Body of pancreas (tissue), 4 donors: ENCODE measurements at regions not wholly inside any gene's neighbourhood (a gene's known extent, or its start where the extent isn't known, plus 50 kb on each side); places are given as distances from the start of the nearest gene placed in this dataset.

ENCODE experiments used
- ATAC-seq: fragments of 150-250 bp; one replicate; pipeline ENCODE4 v1.9.1; 2016
- DNase-seq, 4 donors: peaks; one replicate each; pipeline ENCODE4 v3.0.0-alpha.2; 2019
- H3K27ac ChIP-seq, 4 donors: fragments of 200-600 bp; sonication (generic); 1 replicate in 3 of 4; 2 replicates in 1 of 4; pipeline versions ENCODE4 v1.5.1 to v1.6.1; 2016 to 2019; ENCODE audit warnings: mild to moderate bottlenecking in 1 of 4, mixed read lengths in 1 of 4, moderate library complexity in 1 of 4
- H3K27me3 ChIP-seq, 2 donors: fragments of 200-600 bp; sonication (generic); one replicate each; pipeline ENCODE4 v1.6.0; 2016; ENCODE audit warnings: mild to moderate bottlenecking in 1 of 2
- H3K36me3 ChIP-seq, 2 donors: fragments of 200-600 bp; sonication (generic); replicated peaks in 1 of 2; 2 replicates each; pipeline ENCODE4 v1.5.1; 2016; ENCODE audit warnings: low read depth in 2 of 2; ENCODE audit not compliant: insufficient read depth in 1 of 2
- H3K4me1 ChIP-seq: fragments of 200-600 bp; sonication (generic); one replicate; pipeline ENCODE4 v1.6.0; 2016
- H3K4me3 ChIP-seq, 2 donors: fragments of 200-600 bp; sonication (generic); 1 replicate in 1 of 2; 2 replicates in 1 of 2; pipeline ENCODE4 v1.5.1; 2016 to 2019
- H3K9me3 ChIP-seq, 3 donors: fragments of 200-600 bp; sonication (generic); 1 replicate in 2 of 3; 2 replicates in 1 of 3; pipeline ENCODE4 v1.5.1; 2016
- POLR2A ChIP-seq, 3 donors: fragments of 450-650 bp; IDR thresholded peaks; one replicate each; pipeline ENCODE4 v1.6.1; 2016; ENCODE audit warnings: antibody characterized with exemption in 3 of 3, mild to moderate bottlenecking in 2 of 3
- WGBS, 2 donors: methylation state at CpG; one replicate each; pipeline ENCODE4 v1.1.5; 2017; 5-methylcytosine and 5-hydroxymethylcytosine counted together
- intact Hi-C: fragments of 100-400 bp; cut with DNase I; formaldehyde crosslinking; loops from one replicate; pipeline ENCODE4 v1.15.1; 2023
- TF ChIP-seq, protein P1 (sequence below), 7 experiments: fragments of 450-650 bp in 4 of 7; fragments of 200-600 bp in 3 of 7; sonication (generic) in 3 of 7; IDR thresholded peaks; one replicate each; pipeline ENCODE4 v1.5.1; 2016 to 2019; ENCODE audit warnings: antibody characterized with exemption in 7 of 7

DNA sequence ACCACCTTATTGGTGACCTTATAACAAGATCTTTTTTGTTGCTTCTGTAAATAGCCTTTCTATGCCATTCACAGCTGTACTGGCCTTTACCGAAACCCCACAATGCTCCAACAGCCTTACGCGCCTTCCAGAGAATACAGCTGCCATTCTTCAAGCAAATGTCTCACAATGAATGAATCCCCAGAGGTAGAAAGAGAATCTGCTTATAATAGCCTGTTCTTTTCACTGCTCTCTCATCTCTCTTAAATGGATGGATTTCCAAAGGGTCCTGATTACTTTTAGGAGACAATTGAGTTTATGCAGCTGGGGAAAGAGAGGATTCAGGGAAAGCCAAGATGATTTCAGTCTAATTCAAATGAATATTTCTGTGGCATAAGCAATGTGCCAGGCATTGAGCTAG, 183.1 kb upstream of the PDE1C start:
- intact Hi-C loops = no loop called here
- Histone ChIP-seq H3K27me3 (no peaks in the 10 kb centered on the region), H3K4me1 (no peaks in the 10 kb centered on the region), H3K27ac (no peak overlapping the region), H3K9me3 (no peaks in the 10 kb centered on the region), H3K36me3 (no peaks in the 10 kb centered on the region), H3K4me3 (no peak overlapping the region)
- WGBS, 2 donors = 88 to 90% methylated on average over 3 of the region's 3 CpGs
- TF ChIP-seq, protein P1, sequence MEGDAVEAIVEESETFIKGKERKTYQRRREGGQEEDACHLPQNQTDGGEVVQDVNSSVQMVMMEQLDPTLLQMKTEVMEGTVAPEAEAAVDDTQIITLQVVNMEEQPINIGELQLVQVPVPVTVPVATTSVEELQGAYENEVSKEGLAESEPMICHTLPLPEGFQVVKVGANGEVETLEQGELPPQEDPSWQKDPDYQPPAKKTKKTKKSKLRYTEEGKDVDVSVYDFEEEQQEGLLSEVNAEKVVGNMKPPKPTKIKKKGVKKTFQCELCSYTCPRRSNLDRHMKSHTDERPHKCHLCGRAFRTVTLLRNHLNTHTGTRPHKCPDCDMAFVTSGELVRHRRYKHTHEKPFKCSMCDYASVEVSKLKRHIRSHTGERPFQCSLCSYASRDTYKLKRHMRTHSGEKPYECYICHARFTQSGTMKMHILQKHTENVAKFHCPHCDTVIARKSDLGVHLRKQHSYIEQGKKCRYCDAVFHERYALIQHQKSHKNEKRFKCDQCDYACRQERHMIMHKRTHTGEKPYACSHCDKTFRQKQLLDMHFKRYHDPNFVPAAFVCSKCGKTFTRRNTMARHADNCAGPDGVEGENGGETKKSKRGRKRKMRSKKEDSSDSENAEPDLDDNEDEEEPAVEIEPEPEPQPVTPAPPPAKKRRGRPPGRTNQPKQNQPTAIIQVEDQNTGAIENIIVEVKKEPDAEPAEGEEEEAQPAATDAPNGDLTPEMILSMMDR (IDR thresholded peaks at IDR 0.05) = no peak
- no peak for TF ChIP-seq POLR2A (IDR thresholded peaks at IDR 0.05)
- DNase-seq (no peak), ATAC-seq (no peak)

DNA sequence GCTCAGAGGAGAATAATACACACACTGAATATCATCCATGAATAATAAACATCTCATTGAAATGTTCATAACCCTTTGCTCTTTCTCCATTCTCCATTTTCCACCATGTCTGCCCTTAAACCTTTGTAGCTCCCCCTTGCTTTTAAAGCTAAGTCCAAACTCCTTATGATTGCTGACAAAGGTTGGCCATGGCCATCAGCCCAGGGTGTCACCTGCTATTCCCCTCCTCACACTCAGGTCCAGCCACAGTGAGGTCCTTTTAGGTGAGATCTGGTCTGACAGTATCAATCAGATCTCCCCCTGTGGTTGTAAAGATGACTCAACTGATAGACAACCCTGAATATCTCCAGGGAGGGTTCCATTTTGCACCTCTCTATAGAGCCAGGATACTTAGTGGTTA, 181.5 kb upstream of the PDE1C start:
- no peak for TF ChIP-seq POLR2A (IDR thresholded peaks at IDR 0.05)
- TF ChIP-seq, protein P1 (IDR thresholded peaks at IDR 0.05) = no peak
- H3K4me1 ChIP-seq = no peaks in the 10 kb centered on the region
- ATAC-seq = no peak
- H3K9me3 ChIP-seq = no peaks in the 10 kb centered on the region
- DNase-seq = no peak
- no peaks in the 10 kb centered on the region for H3K27me3 ChIP-seq
- H3K27ac ChIP-seq = no peak overlapping the region
- H3K36me3 ChIP-seq = no peaks in the 10 kb centered on the region
- intact Hi-C loops = no loop called here
- no peak overlapping the region for H3K4me3 ChIP-seq

DNA sequence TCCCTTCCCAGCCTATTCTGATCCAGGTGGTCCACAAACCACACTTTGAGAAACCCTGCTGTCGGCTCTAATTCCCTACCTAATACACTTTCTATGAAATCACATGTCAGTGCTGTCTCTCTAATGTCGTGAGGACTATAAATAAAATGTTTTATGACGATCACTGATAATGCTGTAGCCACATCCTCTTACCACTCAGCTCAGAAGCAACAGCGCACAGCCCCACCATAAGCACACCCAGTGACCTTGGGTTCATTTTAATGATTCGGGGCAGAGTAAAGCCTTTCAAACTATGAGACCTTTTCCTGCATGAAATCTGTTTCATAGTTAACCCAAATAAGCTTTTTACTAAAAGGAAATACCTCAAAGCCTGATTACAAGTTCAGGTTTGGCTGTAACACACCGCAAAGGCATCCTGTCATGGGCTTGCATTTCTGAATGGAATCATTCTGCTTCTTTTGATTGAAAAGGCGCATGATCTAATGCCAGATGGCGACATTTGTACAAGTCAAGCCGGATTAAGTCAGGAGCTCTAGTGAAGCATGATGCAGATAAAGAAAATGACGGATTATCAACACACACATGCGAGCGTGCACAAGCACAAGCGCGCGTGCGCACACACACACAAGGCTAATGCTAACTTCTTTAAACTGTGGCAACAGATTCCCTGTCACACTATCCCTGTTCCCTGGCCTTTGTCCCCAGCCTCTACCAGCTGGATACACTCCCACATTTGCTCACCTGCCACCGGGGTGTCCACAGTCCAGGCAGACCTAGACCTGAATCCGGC, 180.5 kb upstream of the PDE1C start:
- no peaks in the 10 kb centered on the region for H3K9me3 ChIP-seq
- DNase-seq (peak in 1 of 4 donors; percentile 43), ATAC-seq (no peak)
- H3K27ac ChIP-seq = no peak overlapping the region
- H3K36me3 ChIP-seq = no peaks in the 10 kb centered on the region
- no peaks in the 10 kb centered on the region for H3K4me1 ChIP-seq
- intact Hi-C loops = no loop called here
- no peak for TF ChIP-seq POLR2A (IDR thresholded peaks at IDR 0.05)
- TF ChIP-seq, protein P1 (IDR thresholded peaks at IDR 0.05) = no peak
- WGBS, 2 donors = 35 to 50% methylated on average over 18 of the region's 18 CpGs
- no peak overlapping the region for H3K4me3 ChIP-seq
- no peaks in the 10 kb centered on the region for H3K27me3 ChIP-seq

- ATAC-seq = no peak
- no peaks in the 10 kb centered on the region for H3K9me3 ChIP-seq
- intact Hi-C loops = no loop called here
- no peak for TF ChIP-seq POLR2A (IDR thresholded peaks at IDR 0.05)
- TF ChIP-seq, protein P1 (IDR thresholded peaks at IDR 0.05) = no peak
- no peaks in the 10 kb centered on the region for H3K27me3 ChIP-seq
- 64 to 67% methylated on average over 2 of the region's 2 CpGs for WGBS, 2 donors
- DNase-seq = no peak
- no peaks in the 10 kb centered on the region for H3K4me1 ChIP-seq
- H3K27ac ChIP-seq = no peak overlapping the region
- H3K36me3 ChIP-seq = no peaks in the 10 kb centered on the region
- H3K4me3 ChIP-seq = no peak overlapping the region
Observed at GRCh38 chr7:32250003-32250402, 179.8 kb upstream of the PDE1C start.

GRCh38 chr7:32248522-32248921, 178.3 kb upstream of the PDE1C start:
- H3K9me3 ChIP-seq = no peaks in the 10 kb centered on the region
- no peak overlapping the region for H3K27ac ChIP-seq
- no peak overlapping the region for H3K4me3 ChIP-seq
- ATAC-seq (no peak), DNase-seq (no peak)
- H3K36me3 ChIP-seq = no peaks in the 10 kb centered on the region
- 40 to 59% methylated on average over 2 of the region's 2 CpGs for WGBS, 2 donors
- no peaks in the 10 kb centered on the region for H3K4me1 ChIP-seq
- intact Hi-C loops = no loop called here
- TF ChIP-seq POLR2A (IDR thresholded peaks at IDR 0.05) = no peak
- TF ChIP-seq, protein P1 (IDR thresholded peaks at IDR 0.05) = no peak
- H3K27me3 ChIP-seq = no peaks in the 10 kb centered on the region
